DMS 273 treated with DMSO at 0.1 percent for 48 hours (cell line): ENCODE measurements at regions not wholly inside any gene's neighbourhood (a gene's known extent, or its start where the extent isn't known, plus 50 kb on each side); places are given as distances from the start of the nearest gene placed in this dataset.
"Not testable (repeated sequence)": the region's sequence is repeated elsewhere in the genome, so short reads cannot be mapped to it uniquely, and the experiment has no call there.

ENCODE experiments used
- DNase-seq: peaks from one replicate; lab custom pipeline; 2025; lab: John Stamatoyannopoulos, UW

DNA sequence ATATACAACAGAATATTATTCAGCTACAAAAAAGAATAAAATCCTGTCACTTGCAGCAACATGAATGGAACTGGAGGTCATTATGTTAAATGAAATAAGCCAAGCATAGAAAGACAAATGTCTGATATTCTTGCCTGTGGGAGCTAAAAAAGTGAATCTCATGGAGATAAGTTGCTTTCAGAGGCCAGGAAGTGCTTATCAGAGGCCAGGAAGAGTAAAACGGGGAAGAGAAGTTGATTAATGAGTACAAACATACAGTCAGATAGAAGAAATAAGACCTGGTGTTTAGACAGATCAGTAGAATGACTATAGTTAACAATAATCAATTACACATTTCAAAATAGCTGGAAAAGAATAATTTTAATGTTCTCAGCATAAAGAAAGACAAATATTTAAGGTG lies 54.4 kb upstream of the CPHXL start:
- no peak for DNase-seq

DNA sequence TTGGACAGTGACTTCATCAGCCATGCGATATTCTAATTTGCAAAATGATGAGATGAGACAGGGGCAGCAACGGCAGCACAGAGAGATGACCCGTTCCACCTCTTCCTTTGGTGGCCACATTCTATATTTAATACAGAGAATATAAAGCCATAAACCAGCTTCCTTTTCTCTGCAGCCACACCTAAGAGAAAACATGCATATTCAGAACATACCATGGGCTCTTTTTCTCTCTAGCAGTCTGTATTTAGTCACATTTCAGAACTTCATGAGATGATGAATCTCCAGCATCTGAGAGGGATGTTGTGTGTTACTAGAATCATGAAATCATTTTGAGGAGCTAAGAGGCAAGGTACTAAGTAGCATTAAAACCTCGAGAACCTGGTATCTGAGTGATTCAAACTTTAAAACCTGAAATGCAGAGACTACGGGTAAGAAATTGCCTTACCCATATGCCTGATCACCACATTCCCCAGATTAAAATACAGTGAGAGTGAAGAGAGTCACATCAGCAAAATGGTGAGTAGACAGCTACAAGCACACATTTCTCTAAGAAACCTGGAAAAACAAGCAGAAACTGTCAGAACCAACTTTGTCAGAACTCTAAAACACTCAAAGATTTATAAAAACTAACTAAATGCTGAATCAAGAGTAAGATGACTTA lies 55.5 kb upstream of the CPHXL start:
- no peak for DNase-seq

DNA sequence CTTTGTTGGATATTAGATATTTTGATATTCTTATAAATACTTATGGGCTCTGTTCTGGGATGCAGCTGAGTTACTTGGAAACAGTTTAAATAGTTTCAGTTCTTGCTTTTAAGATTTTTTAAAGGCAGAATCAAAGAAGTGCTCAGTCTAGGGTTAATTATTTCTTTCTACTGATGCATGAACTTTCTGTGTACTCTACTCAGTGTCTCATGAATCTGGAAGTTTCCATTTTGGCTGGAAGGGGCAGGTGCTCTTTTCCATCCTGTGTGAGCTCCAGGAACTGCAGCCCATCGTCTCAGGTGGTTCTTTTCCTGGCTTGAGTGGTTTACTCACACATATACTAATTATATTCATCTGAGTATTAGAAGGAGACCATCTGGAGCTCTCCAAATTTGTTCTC lies 61.1 kb upstream of the CPHXL start:
- DNase-seq, result no peak

DNA sequence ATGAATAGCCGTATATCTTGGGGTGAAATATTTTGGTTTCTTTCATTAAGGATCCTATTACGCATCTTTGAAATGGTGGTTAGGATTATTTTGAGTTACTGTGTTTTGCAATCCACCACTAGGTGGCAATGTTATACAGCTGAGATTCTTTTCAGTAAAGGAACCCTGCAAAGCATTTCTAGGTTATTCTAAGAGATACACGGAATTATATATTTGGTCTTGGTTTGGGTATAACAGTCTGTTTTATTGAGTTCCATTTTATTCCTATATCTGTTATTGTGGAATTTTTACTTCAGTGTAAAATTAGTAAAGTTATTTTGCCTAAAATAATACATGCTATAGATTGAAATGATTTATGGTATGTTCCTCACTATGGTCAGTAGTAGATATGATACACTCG lies 62.9 kb upstream of the CPHXL start:
- DNase-seq, result no peak

DNA sequence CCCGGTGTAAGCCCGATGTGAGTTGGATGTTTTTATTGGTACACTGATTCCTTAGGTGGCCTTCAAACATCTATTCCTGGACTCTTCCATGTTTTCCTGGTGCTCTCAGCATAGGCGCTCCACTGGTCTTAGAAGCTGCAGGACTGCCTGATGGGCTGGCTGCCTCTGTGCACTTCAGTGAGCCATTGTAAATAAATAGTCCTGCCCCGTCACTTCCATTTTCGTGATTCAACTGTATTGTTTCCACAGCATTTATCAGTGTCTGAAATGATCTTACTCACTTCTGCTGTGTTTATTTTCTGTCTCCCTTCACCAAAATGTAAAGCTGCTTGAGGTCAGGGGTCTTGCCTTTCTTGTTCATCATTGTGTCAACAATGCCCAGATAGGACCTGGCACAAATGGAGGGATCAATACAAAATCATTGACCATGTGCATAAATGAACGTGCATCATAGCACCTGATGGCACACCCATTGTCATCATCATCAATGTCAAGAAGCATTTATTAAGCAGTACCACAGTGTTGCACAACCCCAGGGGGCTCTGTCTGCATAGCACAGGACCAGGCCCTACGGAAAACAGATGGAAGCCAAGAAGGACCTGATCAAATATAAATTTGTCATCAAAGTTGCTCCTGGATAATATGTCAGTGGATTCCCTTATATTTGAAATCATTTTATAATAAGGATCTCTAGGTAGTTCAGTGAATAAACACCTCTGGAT lies 66.6 kb upstream of the CPHXL start:
- DNase-seq, result no peak

DNA sequence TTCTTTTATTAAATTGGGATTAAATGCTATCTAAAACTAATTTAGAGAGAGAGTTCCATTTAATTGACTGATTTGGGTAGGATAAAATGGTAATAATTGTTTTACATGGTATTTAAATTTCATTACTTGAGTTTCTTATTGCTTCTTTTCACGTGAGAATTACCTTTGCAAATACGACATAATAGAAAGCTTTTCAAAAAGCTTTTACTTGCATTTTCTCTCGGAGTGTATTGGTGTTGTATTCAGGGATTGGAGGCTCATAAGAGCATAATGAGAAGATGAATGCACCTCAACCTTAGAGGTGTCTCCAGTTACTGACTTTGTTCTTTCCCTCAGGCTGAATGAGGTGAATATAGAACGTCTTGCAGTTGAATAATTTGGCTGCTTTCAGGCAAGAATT lies 67.4 kb upstream of the CPHXL start:
- DNase-seq, result no peak

DNA sequence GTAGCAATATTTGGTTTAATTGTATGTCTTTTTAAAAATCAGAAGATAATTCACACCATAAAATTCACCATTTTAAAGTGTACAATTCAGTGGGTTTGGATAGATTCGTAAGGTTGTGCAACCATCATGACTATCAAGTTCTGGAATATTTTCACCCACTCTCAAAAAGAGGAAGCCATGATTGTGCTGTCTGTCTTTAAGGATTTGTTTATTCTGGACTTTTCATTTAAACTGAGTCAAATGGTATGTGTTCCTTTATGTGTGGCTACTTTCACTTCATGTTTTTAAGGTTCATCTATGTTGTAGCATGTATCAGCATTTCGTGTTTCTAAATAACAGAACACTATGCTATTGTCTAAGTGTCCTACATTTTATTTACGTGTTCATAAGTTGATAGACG lies 68.1 kb upstream of the CPHXL start:
- no peak for DNase-seq

DNA sequence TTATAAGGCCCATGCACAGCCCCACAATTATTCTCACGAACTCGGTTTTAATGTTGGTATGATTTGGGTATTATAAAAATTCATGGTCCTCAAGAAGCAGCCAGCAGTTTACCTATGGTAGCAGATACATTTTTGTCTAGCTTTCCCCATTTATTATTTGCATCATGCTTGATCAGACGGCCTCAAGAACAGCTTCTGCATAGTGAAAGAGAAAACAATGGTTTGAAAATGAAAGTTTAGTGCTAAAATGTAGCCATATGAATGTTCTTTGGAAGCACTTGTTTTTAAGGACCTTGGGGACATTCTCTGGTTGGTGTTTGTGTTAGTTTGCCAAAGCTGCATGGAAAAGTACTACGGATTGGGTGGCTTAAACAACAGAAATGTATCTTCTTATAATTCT lies 72.4 kb upstream of the CPHXL start:
- no peak for DNase-seq

DNA sequence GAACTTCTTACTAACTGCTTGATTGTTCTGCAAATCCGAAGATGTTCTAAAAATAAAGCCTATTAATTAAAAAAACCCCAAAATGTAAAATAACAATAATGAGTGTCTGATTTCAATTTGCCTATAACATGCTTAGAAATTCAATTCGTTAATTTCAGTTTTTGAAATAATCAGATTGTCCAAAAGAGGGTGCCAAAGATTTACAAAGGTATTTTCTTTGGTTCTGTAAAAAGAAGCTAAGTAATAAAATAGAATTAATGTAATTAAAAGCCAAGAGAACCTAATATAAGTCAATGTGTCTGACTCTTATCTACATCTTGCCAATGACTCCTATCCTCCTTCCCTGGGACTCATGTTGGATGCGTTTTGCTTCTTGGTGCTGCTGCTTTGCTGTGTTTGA lies 75.0 kb upstream of the CPHXL start:
- no peak for DNase-seq

DNA sequence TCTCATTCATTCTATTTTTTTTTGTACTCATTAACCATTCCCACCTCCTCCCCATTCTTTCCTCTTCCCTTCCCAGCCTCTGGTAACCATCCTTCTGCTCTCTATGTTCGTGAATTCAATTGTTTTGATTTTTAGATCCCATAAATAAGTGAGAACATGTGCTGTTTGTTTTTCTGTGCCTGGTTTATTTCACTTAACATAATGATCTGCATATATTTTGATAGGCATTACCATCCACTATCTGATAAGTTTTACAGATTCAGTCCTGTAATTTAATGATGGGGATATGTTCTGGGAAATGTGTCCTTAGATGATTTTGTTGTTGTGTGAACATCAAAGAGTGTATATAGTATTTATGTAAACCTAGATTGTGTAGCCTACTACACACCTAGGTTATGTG lies 77.5 kb upstream of the CPHXL start:
- DNase-seq, result no peak

DNA sequence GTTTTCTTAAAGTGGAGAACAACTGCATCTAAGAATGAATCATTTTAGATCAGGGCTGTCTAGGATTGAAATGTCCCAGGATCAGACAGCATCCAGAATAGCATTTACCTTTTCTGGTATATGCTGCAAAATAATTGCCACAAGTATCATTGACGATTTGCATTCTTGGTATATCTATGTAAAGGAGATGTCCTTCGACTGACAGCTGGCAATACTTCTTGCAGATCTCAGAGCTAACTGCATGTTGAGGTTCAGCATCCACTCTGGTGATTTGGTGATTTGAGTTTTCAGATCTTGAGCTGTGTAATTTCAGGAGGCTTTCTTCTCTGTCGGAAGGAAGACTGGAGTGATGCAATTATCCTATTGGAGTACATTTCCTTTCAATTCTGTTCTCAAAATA lies 78.1 kb upstream of the CPHXL start:
- DNase-seq, result no peak

DNA sequence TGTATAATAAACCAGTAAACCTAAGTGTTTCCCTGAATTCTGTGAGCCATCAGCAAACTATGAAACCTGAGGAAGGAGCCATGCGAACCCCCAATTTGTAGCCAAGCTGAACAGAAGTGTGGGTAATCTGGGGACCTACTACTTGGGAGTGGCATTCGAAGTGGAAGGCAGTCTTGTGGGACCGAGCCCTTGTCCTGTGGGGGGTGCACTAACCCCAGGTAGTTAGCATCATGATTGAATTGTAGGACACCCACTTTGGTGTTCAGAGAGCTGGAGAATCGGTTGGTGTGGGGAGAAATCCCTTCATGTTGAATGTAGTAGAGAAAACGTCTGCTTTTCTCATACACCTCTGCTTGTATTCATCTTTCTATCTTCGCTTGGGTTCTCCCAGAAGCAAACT lies 79.7 kb upstream of the CPHXL start:
- no peak for DNase-seq

DNA sequence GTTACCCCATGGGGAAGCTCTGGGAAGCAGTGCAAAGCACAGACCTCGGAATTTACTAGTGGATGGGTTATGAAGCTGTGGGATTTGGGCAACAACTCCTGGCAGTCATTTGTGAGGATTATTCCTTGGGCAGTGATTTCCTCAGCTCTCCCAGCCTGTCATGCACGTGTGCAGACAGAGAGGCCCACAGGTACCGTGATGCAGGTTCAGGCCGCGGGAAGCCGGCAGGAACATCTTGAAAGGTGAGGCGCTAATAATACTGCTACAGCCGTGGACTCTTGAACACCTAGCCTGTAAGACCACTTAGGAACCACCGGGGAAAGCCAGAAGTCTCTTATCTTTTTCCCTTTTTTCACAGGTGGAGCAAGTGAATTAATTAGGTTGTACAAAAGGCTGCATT lies 80.2 kb upstream of the CPHXL start:
- no peak for DNase-seq

DNA sequence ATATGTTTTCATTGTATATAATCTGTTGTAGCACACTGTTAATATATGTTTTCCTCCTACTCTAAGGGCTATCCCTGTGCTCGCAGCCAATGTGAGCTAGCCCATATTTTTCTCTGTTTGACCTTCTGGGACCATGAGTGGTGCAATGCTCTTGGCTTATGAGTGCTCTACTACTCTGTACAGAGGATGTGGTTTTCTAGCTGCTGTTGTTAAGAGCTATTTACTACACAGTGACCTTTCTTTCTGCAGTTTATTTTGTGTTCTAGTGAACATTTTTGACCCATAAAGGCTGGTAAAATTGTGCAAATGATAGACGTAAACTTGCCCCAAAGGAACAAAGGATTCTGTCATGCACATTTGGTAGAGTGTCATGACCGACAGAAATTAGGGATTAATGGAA lies 84.1 kb upstream of the CPHXL start:
- no peak for DNase-seq

DNA sequence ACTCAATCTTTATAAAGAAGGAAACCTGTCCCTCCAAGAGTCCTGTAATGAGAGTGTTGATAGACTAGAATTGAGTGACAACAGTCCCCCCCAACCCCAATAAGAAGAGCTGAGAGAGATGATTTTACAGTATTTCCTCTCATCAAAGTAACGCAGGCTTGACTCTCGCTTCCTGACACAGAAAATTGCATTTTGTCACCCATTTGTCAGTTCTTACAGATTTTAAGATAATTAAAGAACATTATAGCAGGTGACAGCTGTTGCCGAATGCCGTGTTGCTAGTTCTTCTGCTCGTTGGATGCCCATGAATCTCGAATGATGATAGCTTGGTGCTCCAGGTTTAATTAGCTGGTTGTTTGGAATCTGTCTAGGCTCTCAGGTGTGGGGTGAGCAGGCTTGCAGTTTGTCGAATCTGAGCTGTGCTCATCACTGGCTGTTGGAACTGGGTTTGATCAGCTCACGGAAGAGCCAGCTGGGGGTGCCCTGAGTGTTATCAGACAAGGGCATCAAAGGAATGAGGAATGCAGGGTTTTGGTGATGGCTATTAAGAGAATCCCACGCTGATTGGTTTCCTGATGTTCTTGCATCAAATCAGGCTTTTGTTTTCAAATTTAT lies 84.8 kb upstream of the CPHXL start:
- DNase-seq, result no peak

DNA sequence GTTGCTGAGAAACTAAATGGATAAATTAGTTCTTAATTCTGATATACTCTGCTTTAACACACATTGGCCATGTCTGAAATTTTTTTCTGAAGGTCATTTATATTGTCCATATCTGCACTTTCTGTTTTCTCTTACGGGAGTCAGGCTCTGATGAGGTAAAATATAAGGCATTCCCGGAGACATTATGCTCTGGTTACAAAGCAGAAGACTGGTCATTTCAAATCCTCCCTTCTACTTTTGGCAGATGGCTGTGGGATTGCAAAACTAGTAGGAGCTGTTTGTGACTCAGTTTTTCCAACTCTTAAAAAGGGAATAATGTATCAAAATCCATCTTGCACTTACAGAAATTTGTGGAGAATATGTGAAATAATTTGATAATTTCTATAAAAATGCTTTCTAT lies 92.2 kb upstream of the CPHXL start:
- no peak for DNase-seq

DNA sequence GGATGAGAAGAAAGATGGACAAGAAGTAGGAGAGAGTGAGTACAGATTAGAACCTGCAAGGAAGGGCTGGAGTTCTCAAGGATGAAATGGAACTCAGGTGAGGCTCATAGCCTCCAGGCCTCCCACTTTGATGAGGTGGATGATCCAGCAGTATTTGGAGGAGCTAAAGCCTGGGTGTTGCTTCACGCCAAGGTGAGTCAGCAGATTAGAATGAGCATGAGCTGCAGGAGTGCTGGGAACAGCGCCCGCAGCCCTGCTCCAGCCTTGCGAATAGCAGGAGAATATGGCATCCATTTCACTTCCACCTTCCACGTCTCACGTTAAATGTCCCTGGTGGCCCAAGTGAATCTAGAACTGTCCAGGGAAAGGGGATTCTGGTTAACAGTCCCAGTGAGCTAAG lies 94.4 kb upstream of the CPHXL start:
- no peak for DNase-seq

DNA sequence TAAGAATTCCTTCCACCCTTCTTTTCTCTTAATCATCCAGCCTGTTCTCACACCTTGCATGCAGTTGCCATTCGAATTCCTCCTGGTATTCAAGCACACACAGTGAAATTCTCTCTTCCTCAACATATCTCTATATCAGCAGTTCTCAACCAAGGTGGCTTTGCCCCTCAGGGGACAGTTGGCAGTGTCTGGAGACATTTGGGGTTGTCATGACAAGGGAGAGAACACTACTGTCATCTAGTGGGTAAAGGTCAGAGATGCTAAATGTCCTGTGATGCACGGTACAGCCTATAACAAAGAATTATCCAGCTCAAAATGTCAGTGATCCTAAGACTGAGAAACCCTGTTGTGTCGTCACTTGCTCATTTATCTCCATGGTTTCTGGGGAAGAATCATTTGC lies 94.8 kb upstream of the CPHXL start:
- no peak for DNase-seq

DNA sequence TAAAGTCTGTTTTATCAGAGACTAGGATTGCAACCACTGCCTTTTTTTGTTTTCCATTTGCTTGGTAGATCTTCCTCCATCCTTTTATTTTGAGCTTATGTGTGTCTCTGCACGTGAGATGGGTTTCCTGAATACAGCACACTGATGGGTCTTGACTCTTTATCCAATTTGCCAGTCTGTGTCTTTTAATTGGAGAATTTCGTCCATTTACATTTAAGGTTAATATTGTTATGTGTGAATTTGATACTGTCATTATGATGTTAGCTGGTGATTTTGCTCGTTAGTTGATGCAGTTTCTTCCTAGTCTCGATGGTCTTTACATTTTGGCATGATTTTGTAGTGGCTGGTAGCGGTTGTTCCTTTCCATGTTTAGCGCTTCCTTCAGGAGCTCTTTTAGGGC lies 99.5 kb upstream of the CPHXL start:
- DNase-seq, result not testable (repeated sequence)

DNA sequence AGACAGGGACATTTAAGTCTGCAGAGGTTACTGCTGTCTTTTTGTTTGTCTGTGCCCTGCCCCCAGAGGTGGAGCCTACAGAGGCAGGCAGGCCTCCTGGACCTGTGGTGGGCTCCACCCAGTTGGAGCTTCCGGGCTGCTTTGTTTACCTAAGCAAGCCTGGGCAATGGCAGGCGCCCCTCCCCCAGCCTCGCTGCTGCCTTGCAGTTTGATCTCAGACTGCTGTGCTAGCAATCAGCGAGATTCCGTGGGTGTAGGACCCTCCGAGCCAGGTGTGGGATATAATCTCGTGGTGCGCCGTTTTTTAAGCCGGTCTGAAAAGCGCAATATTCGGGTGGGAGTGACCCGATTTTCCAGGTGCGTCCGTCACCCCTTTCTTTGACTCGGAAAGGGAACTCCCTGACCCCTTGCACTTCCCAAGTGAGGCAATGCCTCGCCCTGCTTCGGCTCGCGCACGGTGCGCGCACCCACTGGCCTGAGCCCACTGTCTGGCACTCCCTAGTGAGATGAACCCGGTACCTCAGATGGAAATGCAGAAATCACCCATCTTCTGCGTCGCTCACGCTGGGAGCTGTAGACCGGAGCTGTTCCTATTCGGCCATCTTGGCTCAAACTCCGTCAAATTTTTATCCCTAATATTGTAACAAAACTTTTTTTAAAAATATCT lies 101.2 kb upstream of the CPHXL start:
- not testable (repeated sequence) for DNase-seq

DNA sequence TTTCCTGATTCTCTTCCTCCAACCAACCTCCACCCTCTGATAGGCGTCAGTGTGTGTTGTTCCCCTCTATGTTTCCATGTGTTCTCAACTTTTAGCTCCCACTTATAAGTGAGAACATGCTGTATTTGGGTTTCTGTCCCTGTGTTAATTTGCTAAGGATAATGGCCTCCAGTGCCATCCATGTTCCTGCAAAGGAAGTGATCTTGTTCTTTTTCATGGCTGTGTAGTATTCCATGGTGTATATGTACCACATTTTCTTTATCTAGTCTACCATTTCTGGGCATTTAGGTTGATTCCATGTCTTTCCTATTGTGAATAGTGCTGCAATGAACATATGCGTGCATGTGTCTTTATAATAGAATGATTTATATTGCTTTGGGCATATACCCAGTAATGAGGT lies 107.1 kb upstream of the CPHXL start:
- DNase-seq, result not testable (repeated sequence)

DNA sequence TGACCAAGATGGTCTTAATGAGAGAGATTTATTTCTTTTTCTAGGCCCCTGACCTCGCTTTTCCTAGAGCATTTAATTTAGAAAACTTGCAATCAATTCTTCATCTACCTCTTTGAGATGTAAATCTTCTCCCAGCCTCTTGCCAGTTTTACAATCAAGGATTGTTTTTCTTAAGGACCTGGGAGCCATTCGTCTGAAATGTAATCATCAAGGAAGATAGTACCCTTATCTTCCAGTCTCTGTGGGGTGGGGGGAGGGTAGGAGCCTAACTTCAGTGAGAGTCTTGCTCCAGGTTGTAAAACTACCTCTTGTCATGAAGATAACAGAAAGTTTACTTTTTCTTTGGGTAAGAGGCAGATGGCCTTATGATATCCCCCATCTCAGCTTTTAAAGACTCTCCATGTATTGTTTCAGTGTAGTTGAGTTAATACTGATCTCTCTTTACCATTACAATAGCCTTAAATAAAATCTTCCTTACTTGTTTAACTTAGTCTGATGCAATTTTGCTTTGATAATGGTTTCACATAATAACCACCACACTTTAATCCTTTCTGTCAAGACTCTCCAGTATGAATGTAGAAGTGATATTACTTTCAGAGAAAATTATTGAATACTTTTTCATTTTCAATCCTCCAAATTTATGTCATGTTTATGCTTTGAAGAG lies 110.2 kb upstream of the CPHXL start:
- no peak for DNase-seq

DNA sequence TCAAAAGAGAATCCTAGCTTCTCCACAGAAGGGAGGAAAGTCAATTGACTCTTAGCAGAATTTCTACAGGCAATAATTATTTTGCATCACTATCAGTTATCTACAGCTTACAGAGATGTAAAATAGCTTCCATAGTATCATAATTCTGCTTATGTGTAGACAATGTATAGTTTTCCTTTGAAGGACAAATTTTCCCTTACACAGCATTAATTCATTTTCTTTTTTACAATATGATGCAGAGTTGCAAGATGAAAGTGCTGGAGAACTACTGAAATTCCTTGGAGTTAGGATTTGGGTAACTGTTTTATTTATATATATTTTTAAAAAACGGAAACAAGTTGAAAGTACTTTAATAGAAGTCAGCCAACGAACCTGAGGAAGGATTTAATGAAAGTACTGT lies 111.0 kb upstream of the CPHXL start:
- no peak for DNase-seq
